ENCODE measurements at regions not wholly inside any gene's neighbourhood (a gene's known extent, or its start where the extent isn't known, plus 50 kb on each side); places are given as distances from the start of the nearest gene placed in this dataset.

- dilution Hi-C loops (cut with MboI; ENCODE audit: extremely low pct_ligation_motif_present, low sequenced_read_pairs) (no loop called here), intact Hi-C loops (cut with micrococcal nuclease) (no loop called here)
- POLR2A ChIA-PET = no interaction called here
- Histone ChIP-seq H3K4me3 (replicated peaks in 1 of 3; ENCODE audit: insufficient read depth in 1 of 3, low read depth in 1 of 3, low read length in 3 of 3) (no peak overlapping the region), H3K27ac (ENCODE audit: insufficient read depth, low read depth, low read length) (no peak overlapping the region), H4K20me1 (replicated peaks; ENCODE audit: control insufficient read depth, extremely low read depth, insufficient read depth, low read length) (no peaks in the 10 kb centered on the region), H3K9me1 (replicated peaks; ENCODE audit: control insufficient read depth, extremely low read depth, insufficient read depth, low read length) (no peaks in the 10 kb centered on the region), H2AFZ (ENCODE audit: low read depth, low read length) (no peak overlapping the region), H3K9ac (replicated peaks; ENCODE audit: extremely low read depth, insufficient read depth, low read length) (no peak overlapping the region), H3K36me3 (ENCODE audit: control insufficient read depth in 2 of 2, extremely low read depth in 1 of 2, insufficient read depth in 2 of 2, low read length in 2 of 2) (no peaks in the 10 kb centered on the region), H3K79me2 (ENCODE audit: control insufficient read depth, insufficient read depth, low read length) (no peaks in the 10 kb centered on the region), H3K4me2 (ENCODE audit: insufficient read depth, low read length) (no peak overlapping the region), H3K27me3 (ENCODE audit: control insufficient read depth in 2 of 2, insufficient read depth in 2 of 2, low read length in 2 of 2) (no peaks in the 10 kb centered on the region), H3K4me1 (ENCODE audit: control insufficient read depth, extremely low read depth, insufficient read depth, low read length) (no peaks in the 10 kb centered on the region), H3K9me3 (replicated peaks; ENCODE audit: control insufficient read depth, insufficient read depth, low read length) (no peaks in the 10 kb centered on the region)
- no peak for TF ChIP-seq POLR2AphosphoS5 (IDR thresholded peaks at IDR 0.05; ENCODE audit: insufficient read depth, low read depth, low read length)
- TF ChIP-seq GATA2 (IDR thresholded peaks at IDR 0.05; ENCODE audit: insufficient read depth, insufficient read length, low read depth, low read length) = no peak
- TF ChIP-seq, protein P1, sequence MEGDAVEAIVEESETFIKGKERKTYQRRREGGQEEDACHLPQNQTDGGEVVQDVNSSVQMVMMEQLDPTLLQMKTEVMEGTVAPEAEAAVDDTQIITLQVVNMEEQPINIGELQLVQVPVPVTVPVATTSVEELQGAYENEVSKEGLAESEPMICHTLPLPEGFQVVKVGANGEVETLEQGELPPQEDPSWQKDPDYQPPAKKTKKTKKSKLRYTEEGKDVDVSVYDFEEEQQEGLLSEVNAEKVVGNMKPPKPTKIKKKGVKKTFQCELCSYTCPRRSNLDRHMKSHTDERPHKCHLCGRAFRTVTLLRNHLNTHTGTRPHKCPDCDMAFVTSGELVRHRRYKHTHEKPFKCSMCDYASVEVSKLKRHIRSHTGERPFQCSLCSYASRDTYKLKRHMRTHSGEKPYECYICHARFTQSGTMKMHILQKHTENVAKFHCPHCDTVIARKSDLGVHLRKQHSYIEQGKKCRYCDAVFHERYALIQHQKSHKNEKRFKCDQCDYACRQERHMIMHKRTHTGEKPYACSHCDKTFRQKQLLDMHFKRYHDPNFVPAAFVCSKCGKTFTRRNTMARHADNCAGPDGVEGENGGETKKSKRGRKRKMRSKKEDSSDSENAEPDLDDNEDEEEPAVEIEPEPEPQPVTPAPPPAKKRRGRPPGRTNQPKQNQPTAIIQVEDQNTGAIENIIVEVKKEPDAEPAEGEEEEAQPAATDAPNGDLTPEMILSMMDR (IDR thresholded peaks at IDR 0.05; ENCODE audit: extremely low read depth in 1 of 2, insufficient read depth in 1 of 2, low read depth in 1 of 2, low read length in 2 of 2) = no peak
- no peak for DNase-seq (ENCODE audit: low read depth, low spot score)
- FAIRE-seq = no peak
- CTCF ChIA-PET = no interaction called here
- no TSS peak for BruUV-seq (replicated peaks)
Measured at GRCh38 chr21:20611008-20611407, 387.2 kb upstream of the NCAM2 start.

- no peaks in the 10 kb centered on the region for H3K79me2 ChIP-seq (ENCODE audit: control insufficient read depth, insufficient read depth, low read length)
- no peak overlapping the region for H2AFZ ChIP-seq (ENCODE audit: low read depth, low read length)
- no peaks in the 10 kb centered on the region for H4K20me1 ChIP-seq (replicated peaks; ENCODE audit: control insufficient read depth, extremely low read depth, insufficient read depth, low read length)
- BruUV-seq (replicated peaks) = no TSS peak
- no peaks in the 10 kb centered on the region for H3K4me1 ChIP-seq (ENCODE audit: control insufficient read depth, extremely low read depth, insufficient read depth, low read length)
- no peak overlapping the region for H3K4me3 ChIP-seq (replicated peaks in 1 of 3; ENCODE audit: insufficient read depth in 1 of 3, low read depth in 1 of 3, low read length in 3 of 3)
- H3K27me3 ChIP-seq (ENCODE audit: control insufficient read depth in 2 of 2, insufficient read depth in 2 of 2, low read length in 2 of 2) = no peaks in the 10 kb centered on the region
- TF ChIP-seq, protein P2, sequence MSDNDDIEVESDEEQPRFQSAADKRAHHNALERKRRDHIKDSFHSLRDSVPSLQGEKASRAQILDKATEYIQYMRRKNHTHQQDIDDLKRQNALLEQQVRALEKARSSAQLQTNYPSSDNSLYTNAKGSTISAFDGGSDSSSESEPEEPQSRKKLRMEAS (IDR thresholded peaks at IDR 0.05; ENCODE audit: insufficient read depth, insufficient read length) = no peak
- no peak for TF ChIP-seq POLR2A (IDR thresholded peaks at IDR 0.05; ENCODE audit: low read depth, low read length)
- TF ChIP-seq, protein P1 (IDR thresholded peaks at IDR 0.05; ENCODE audit: extremely low read depth in 1 of 2, insufficient read depth in 1 of 2, low read depth in 1 of 2, low read length in 2 of 2) = no peak
- TF ChIP-seq MYC (IDR thresholded peaks at IDR 0.05; ENCODE audit: low read depth, low read length) = no peak
- no peak for TF ChIP-seq GATA2 (IDR thresholded peaks at IDR 0.05; ENCODE audit: insufficient read depth, insufficient read length, low read depth, low read length)
- no peak for TF ChIP-seq POLR2AphosphoS5 (IDR thresholded peaks at IDR 0.05; ENCODE audit: insufficient read depth, low read depth, low read length)
- TF ChIP-seq FOS (IDR thresholded peaks at IDR 0.05; ENCODE audit: borderline replicate concordance, insufficient read depth, low read length) = no peak
- no peak for TF ChIP-seq EZH2 (IDR thresholded peaks at IDR 0.05; ENCODE audit: borderline replicate concordance, low read depth, low read length, severe bottlenecking)
- TF ChIP-seq JUN (IDR thresholded peaks at IDR 0.05; ENCODE audit: borderline replicate concordance, insufficient read depth, insufficient read length, low read depth) = no peak
- dilution Hi-C loops (cut with MboI; ENCODE audit: extremely low pct_ligation_motif_present, low sequenced_read_pairs) (no loop called here), intact Hi-C loops (cut with micrococcal nuclease) (no loop called here)
- FAIRE-seq (no peak), DNase-seq (ENCODE audit: low read depth, low spot score) (no peak)
- ChIA-PET POLR2A (no interaction called here), CTCF (no interaction called here)
- H3K9me3 ChIP-seq (replicated peaks; ENCODE audit: control insufficient read depth, insufficient read depth, low read length) = peaks cover 1% of the 10 kb centered on the region
- H3K36me3 ChIP-seq (ENCODE audit: control insufficient read depth in 2 of 2, extremely low read depth in 1 of 2, insufficient read depth in 2 of 2, low read length in 2 of 2) = no peaks in the 10 kb centered on the region
- H3K4me2 ChIP-seq (ENCODE audit: insufficient read depth, low read length) = no peak overlapping the region
- no peaks in the 10 kb centered on the region for H3K9me1 ChIP-seq (replicated peaks; ENCODE audit: control insufficient read depth, extremely low read depth, insufficient read depth, low read length)
- no peak overlapping the region for H3K9ac ChIP-seq (replicated peaks; ENCODE audit: extremely low read depth, insufficient read depth, low read length)
- H3K27ac ChIP-seq (ENCODE audit: insufficient read depth, low read depth, low read length) = no peak overlapping the region
Measured at GRCh38 chr21:20613654-20614053, 384.6 kb upstream of the NCAM2 start.

Data from endothelial cell of umbilical vein (primary cell).